Frontal cortex (tissue), 3 donors: ENCODE measurements at regions not wholly inside any gene's neighbourhood (a gene's known extent, or its start where the extent isn't known, plus 50 kb on each side); places are given as distances from the start of the nearest gene placed in this dataset.

Experiments
- DNase-seq, 2 donors: peaks; one replicate each; pipeline ENCODE4 v3.0.0; 2012; ENCODE audit warnings: low spot score in 2 of 2
- FAIRE-seq: peaks from 2 replicates; lab custom pipeline; 2012; peaks lifted over from hg19 to GRCh38; lab: Jason Lieb, UNC
- donor health status: control.
- donor health status: control.
- donor health status: control.

- DNase-seq (no peak), FAIRE-seq (no peak)
Observed at GRCh38 chr3:22938739-22939138, 264.4 kb upstream of the UBE2E2 start.

GRCh38 chr3:22939349-22939748 lies 263.8 kb upstream of the UBE2E2 start:
- DNase-seq (no peak), FAIRE-seq (no peak)

- DNase-seq, result no peak
- no peak for FAIRE-seq
Observed at GRCh38 chr3:22940285-22940684, 262.8 kb upstream of the UBE2E2 start.

GRCh38 chr3:22942981-22943380 lies 260.1 kb upstream of the UBE2E2 start:
- FAIRE-seq, result no peak

GRCh38 chr3:22947851-22948250 lies 255.3 kb upstream of the UBE2E2 start:
- FAIRE-seq, result no peak
- DNase-seq, result no peak

More at GRCh38 chr3:22942981-22943380, 260.1 kb upstream of the UBE2E2 start:
- DNase-seq, result no peak

GRCh38 chr3:22951910-22952309 lies 251.2 kb upstream of the UBE2E2 start:
- DNase-seq, result no peak
- FAIRE-seq, result no peak

GRCh38 chr3:22952860-22953259 lies 250.3 kb upstream of the UBE2E2 start:
- FAIRE-seq, result no peak
- DNase-seq, result no peak

- FAIRE-seq (no peak), DNase-seq (no peak)
Observed at GRCh38 chr3:22959593-22959992, 243.5 kb upstream of the UBE2E2 start.

- DNase-seq (peak in 1 of 2 donors; percentile 17), FAIRE-seq (no peak)
Observed at GRCh38 chr3:22960105-22960984, 242.8 kb upstream of the UBE2E2 start.

GRCh38 chr3:22962244-22962643 lies 240.9 kb upstream of the UBE2E2 start:
- DNase-seq, result no peak
- no peak for FAIRE-seq

GRCh38 chr3:22966349-22966748 lies 236.8 kb upstream of the UBE2E2 start:
- no peak for FAIRE-seq
- DNase-seq, result no peak

- FAIRE-seq (no peak), DNase-seq (no peak)
Observed at GRCh38 chr3:22969276-22969675, 233.9 kb upstream of the UBE2E2 start.

- no peak for FAIRE-seq
- DNase-seq, result no peak
Observed at GRCh38 chr3:22971497-22971896, 231.6 kb upstream of the UBE2E2 start.

GRCh38 chr3:22977042-22977441 lies 226.1 kb upstream of the UBE2E2 start:
- DNase-seq, result no peak
- FAIRE-seq, result no peak

- FAIRE-seq (no peak), DNase-seq (no peak)
Observed at GRCh38 chr3:22977650-22978289, 225.4 kb upstream of the UBE2E2 start.

- DNase-seq (no peak), FAIRE-seq (no peak)
Observed at GRCh38 chr3:22979581-22979980, 223.5 kb upstream of the UBE2E2 start.

- no peak for FAIRE-seq
Observed at GRCh38 chr3:22980346-22980745, 222.8 kb upstream of the UBE2E2 start.

GRCh38 chr3:22981166-22981565 lies 222.0 kb upstream of the UBE2E2 start:
- DNase-seq, result no peak
- no peak for FAIRE-seq

More at GRCh38 chr3:22980346-22980745, 222.8 kb upstream of the UBE2E2 start:
- no peak for DNase-seq

GRCh38 chr3:22981861-22982260 lies 221.3 kb upstream of the UBE2E2 start:
- DNase-seq (no peak), FAIRE-seq (no peak)

GRCh38 chr3:22982981-22983587 lies 220.0 kb upstream of the UBE2E2 start:
- no peak for DNase-seq
- FAIRE-seq, result no peak

GRCh38 chr3:22986958-22987357 lies 216.2 kb upstream of the UBE2E2 start:
- FAIRE-seq, result no peak
- DNase-seq, result no peak
